ENCODE measurements at regions not wholly inside any gene's neighbourhood (a gene's known extent, or its start where the extent isn't known, plus 50 kb on each side); places are given as distances from the start of the nearest gene placed in this dataset.
A peak's percentile ranks its signal among the peaks of the same experiment; 100 is the strongest.

- TF ChIP-seq FOXM1 (IDR thresholded peaks at IDR 0.05; ENCODE audit: borderline replicate concordance, low read depth) (no peak), YY1 (IDR thresholded peaks at IDR 0.05; ENCODE audit: low read depth) (no peak), NFIC (IDR thresholded peaks at IDR 0.05) (no peak)
These were observed 331.9 kb downstream of the OMA1 start for GRCh38 chr1:58214674-58215073.

DNA sequence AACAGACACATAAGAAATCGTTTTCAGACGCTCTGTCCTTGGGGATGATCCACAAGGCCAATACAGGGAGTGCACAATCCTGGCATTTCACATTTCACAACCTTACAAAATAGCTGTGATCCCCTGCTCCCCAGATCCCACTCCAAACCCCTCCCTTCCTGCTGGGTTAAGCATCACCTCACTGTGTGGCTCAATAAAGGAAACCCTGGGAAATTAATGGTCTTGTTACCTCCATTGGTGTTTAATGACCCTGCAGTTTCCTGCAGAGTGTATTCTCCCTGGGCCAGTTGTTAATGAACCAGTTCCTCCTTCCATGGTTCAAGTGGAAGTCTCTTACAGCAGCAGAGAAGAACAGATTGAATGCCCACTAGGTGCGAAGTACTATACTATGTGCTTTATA lies 334.7 kb downstream of the OMA1 start:
- no peak for TF ChIP-seq EP300 (IDR thresholded peaks at IDR 0.05; ENCODE audit: borderline replicate concordance)
- no peak for TF ChIP-seq EGR1 (IDR thresholded peaks at IDR 0.05)
- no peak for TF ChIP-seq REST (IDR thresholded peaks at IDR 0.05; ENCODE audit: low read depth)
- no peak for TF ChIP-seq TAF1 (IDR thresholded peaks at IDR 0.05; ENCODE audit: low read depth)
- TF ChIP-seq TCF12 (IDR thresholded peaks at IDR 0.05; ENCODE audit: low read depth) = no peak
- no peak for TF ChIP-seq YY1 (IDR thresholded peaks at IDR 0.05; ENCODE audit: low read depth)
- TF ChIP-seq ZBTB7A (IDR thresholded peaks at IDR 0.05; ENCODE audit: low read depth) = no peak
- TF ChIP-seq TEAD4 (IDR thresholded peaks at IDR 0.05) = no peak
- TF ChIP-seq, protein P1, sequence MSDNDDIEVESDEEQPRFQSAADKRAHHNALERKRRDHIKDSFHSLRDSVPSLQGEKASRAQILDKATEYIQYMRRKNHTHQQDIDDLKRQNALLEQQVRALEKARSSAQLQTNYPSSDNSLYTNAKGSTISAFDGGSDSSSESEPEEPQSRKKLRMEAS (IDR thresholded peaks at IDR 0.05) = no peak
- TF ChIP-seq FOXM1 (IDR thresholded peaks at IDR 0.05; ENCODE audit: borderline replicate concordance, low read depth) = no peak
- TF ChIP-seq RAD21 (IDR thresholded peaks at IDR 0.05; ENCODE audit: low read depth) = no peak
- TF ChIP-seq, protein P2, sequence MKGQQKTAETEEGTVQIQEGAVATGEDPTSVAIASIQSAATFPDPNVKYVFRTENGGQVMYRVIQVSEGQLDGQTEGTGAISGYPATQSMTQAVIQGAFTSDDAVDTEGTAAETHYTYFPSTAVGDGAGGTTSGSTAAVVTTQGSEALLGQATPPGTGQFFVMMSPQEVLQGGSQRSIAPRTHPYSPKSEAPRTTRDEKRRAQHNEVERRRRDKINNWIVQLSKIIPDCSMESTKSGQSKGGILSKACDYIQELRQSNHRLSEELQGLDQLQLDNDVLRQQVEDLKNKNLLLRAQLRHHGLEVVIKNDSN (IDR thresholded peaks at IDR 0.05) = no peak

GRCh38 chr1:58209575-58209974 lies 337.0 kb downstream of the OMA1 start:
- no peak for TF ChIP-seq TCF12 (IDR thresholded peaks at IDR 0.05; ENCODE audit: low read depth)
- TF ChIP-seq REST (IDR thresholded peaks at IDR 0.05; ENCODE audit: low read depth) = peak; percentile 75
- TF ChIP-seq EP300 (IDR thresholded peaks at IDR 0.05; ENCODE audit: borderline replicate concordance) = no peak

GRCh38 chr1:58206749-58207148 lies 339.8 kb downstream of the OMA1 start:
- TF ChIP-seq EGR1 (IDR thresholded peaks at IDR 0.05) = no peak
- TF ChIP-seq YY1 (IDR thresholded peaks at IDR 0.05; ENCODE audit: low read depth) = no peak
- no peak for TF ChIP-seq CREB1 (IDR thresholded peaks at IDR 0.05; ENCODE audit: low read depth)
- TF ChIP-seq CEBPB (IDR thresholded peaks at IDR 0.05) = no peak
- no peak for TF ChIP-seq RAD21 (IDR thresholded peaks at IDR 0.05; ENCODE audit: low read depth)
- no peak for TF ChIP-seq TEAD4 (IDR thresholded peaks at IDR 0.05)
- no peak for TF ChIP-seq TCF12 (IDR thresholded peaks at IDR 0.05; ENCODE audit: low read depth)
- no peak for TF ChIP-seq FOXM1 (IDR thresholded peaks at IDR 0.05; ENCODE audit: borderline replicate concordance, low read depth)
- no peak for TF ChIP-seq ZBTB7A (IDR thresholded peaks at IDR 0.05; ENCODE audit: low read depth)
- TF ChIP-seq NFIC (IDR thresholded peaks at IDR 0.05) = no peak
- TF ChIP-seq, protein P1 (IDR thresholded peaks at IDR 0.05) = no peak
- TF ChIP-seq REST (IDR thresholded peaks at IDR 0.05; ENCODE audit: low read depth) = no peak
- no peak for TF ChIP-seq EP300 (IDR thresholded peaks at IDR 0.05; ENCODE audit: borderline replicate concordance)
- TF ChIP-seq, protein P2 (IDR thresholded peaks at IDR 0.05) = no peak
- no peak for TF ChIP-seq TAF1 (IDR thresholded peaks at IDR 0.05; ENCODE audit: low read depth)

GRCh38 chr1:58204284-58204683 lies 342.2 kb downstream of the OMA1 start:
- TF ChIP-seq, protein P1 (IDR thresholded peaks at IDR 0.05) = no peak

Measured in Ishikawa (cell line).